Prostate gland (tissue), 2 donors: ENCODE measurements at regions not wholly inside any gene's neighbourhood (a gene's known extent, or its start where the extent isn't known, plus 50 kb on each side); places are given as distances from the start of the nearest gene placed in this dataset.

Source experiments
- CTCF ChIP-seq, 4 experiments: fragments of 200-600 bp in 2 of 4; fragments of 450-650 bp in 2 of 4; sonication (generic) in 2 of 4; IDR thresholded peaks; 1 replicate in 3 of 4; 2 replicates in 1 of 4; pipeline ENCODE4 v1.5.1; 2016 to 2019; ENCODE audit warnings: antibody characterized with exemption in 4 of 4, mild to moderate bottlenecking in 2 of 4, moderate library complexity in 2 of 4
- POLR2A ChIP-seq: fragments of 450-650 bp; IDR thresholded peaks from one replicate; pipeline ENCODE4 v1.6.1; 2016; ENCODE audit warnings: antibody characterized with exemption, mild to moderate bottlenecking
- POLR2AphosphoS5 ChIP-seq: sonication (generic); formaldehyde crosslinking; IDR thresholded peaks from one replicate; pipeline ENCODE4 v1.6.1; 2017; ENCODE audit warnings: antibody characterized with exemption

- TF ChIP-seq CTCF (IDR thresholded peaks at IDR 0.05) (no peak), POLR2AphosphoS5 (no peak), POLR2A (no peak)
These were observed 323.5 kb downstream of the RRAGC start for GRCh38 chr1:38536089-38536488.
